ENCODE measurements at regions not wholly inside any gene's neighbourhood (a gene's known extent, or its start where the extent isn't known, plus 50 kb on each side); places are given as distances from the start of the nearest gene placed in this dataset.

- TF ChIP-seq CHD1 (IDR thresholded peaks at IDR 0.05; ENCODE audit: low read length) (no peak), NEUROD1 (IDR thresholded peaks at IDR 0.05; ENCODE audit: borderline replicate concordance, low read depth, low read length, partially characterized antibody) (no peak), ARHGAP35 (IDR thresholded peaks at IDR 0.05; ENCODE audit: partially characterized antibody) (no peak), ZNF347 (CRISPR knock-in tag; IDR thresholded peaks at IDR 0.05; ENCODE audit: low read depth) (no peak), ZNF224 (CRISPR knock-in tag; IDR thresholded peaks at IDR 0.05) (no peak), JUN (IDR thresholded peaks at IDR 0.05; ENCODE audit: borderline replicate concordance, low read depth, low read length) (no peak), JUN (CRISPR knock-in tag; IDR thresholded peaks at IDR 0.05; ENCODE audit: borderline replicate concordance) (no peak), ZNF395 (CRISPR knock-in tag; IDR thresholded peaks at IDR 0.05) (no peak), L3MBTL2 (IDR thresholded peaks at IDR 0.05) (no peak), ARID1B (IDR thresholded peaks at IDR 0.05) (0 out of 2 replicates have a peak, but pooled peaks have one; percentile 7)
These were observed 98.4 kb downstream of the GLUL start (continued) for GRCh38 chr1:182293119-182293589.

- Histone ChIP-seq H4K20me1 (replicated peaks; ENCODE audit: control insufficient read depth, insufficient read depth, low read length) (no peaks in the 10 kb centered on the region), H3K36me3 (ENCODE audit: control insufficient read depth, insufficient read depth, low read length) (no peaks in the 10 kb centered on the region), H3K4me1 (replicated peaks in 1 of 2; ENCODE audit: control insufficient read depth in 2 of 2, insufficient read depth in 2 of 2, low read length in 2 of 2) (peaks cover 13 to 49% of the 10 kb centered on the region in 2 experiments), H3K79me2 (ENCODE audit: control insufficient read depth, insufficient read depth, low read length) (no peaks in the 10 kb centered on the region), H3K27ac (ENCODE audit: extremely low read depth, low read depth, low read length) (peak overlapping the region; percentile 33; the same call in 1 of the 3 replicates), H3K9me1 (ENCODE audit: control insufficient read depth, insufficient read depth, low read length) (no peaks in the 10 kb centered on the region), H3K27me3 (ENCODE audit: control insufficient read depth in 2 of 2, insufficient read depth in 2 of 2, low read length in 2 of 2) (no peaks in the 10 kb centered on the region), H3K4me3 (no peak overlapping the region), H3K4me2 (ENCODE audit: insufficient read depth, low read length) (peak overlapping the region; percentile 26; the same call in 1 of the 2 replicates), H3K9ac (ENCODE audit: insufficient read depth in 1 of 2, low read depth in 2 of 2, low read length in 2 of 2) (no peak overlapping the region), H3K9me3 (replicated peaks; ENCODE audit: control insufficient read depth, insufficient read depth, low read depth, low read length) (no peaks in the 10 kb centered on the region), H2AFZ (ENCODE audit: low read depth, low read length) (peak overlapping the region; percentile 69)
- no TSS peak for BruUV-seq (replicated peaks)
- ATAC-seq (peak; percentile 77), FAIRE-seq (peak; percentile 11), DNase-seq (ENCODE audit: extremely low read depth in 1 of 4, low spot score in 3 of 4) (peak in 1 of 4 experiments; percentile 73)
- intact Hi-C loops (cut with micrococcal nuclease) (no loop called here), in situ Hi-C loops (cut with MboI) (no loop called here)
- ChIA-PET CTCF (ENCODE audit: low intra/inter-chr PET ratio) (no interaction called here), POLR2A (interaction anchor here (0.6 to 6.2 kb wide), 11 partner anchors 7 to 332 kb away, joined by 3 to 48 read pairs (median 4); no protein-coding TSS in a partner anchor)
- WGBS (ENCODE audit: insufficient coverage, low coverage, missing lambda C conversion rate): 37% methylated on average over 8 of the region's 8 CpGs
- TF ChIP-seq HDGF (IDR thresholded peaks at IDR 0.05): no peak
- TF ChIP-seq ZNF785 (CRISPR knock-in tag; IDR thresholded peaks at IDR 0.05): no peak
- TF ChIP-seq SIN3A (IDR thresholded peaks at IDR 0.05; ENCODE audit: borderline replicate concordance in 2 of 2, control insufficient read depth in 1 of 2, low read depth in 2 of 2, low read length in 2 of 2): no peak
- TF ChIP-seq PHF8 (IDR thresholded peaks at IDR 0.05; ENCODE audit: borderline replicate concordance, low read length): no peak
- no peak for TF ChIP-seq ZNF511 (CRISPR knock-in tag; IDR thresholded peaks at IDR 0.05)
- no peak for TF ChIP-seq ZNF212 (CRISPR knock-in tag; IDR thresholded peaks at IDR 0.05)
- no peak for TF ChIP-seq HNRNPK (IDR thresholded peaks at IDR 0.05; ENCODE audit: low read depth, low read length, poor library complexity, severe bottlenecking)
- peak in 1 of 3 experiments; percentile 41 for TF ChIP-seq YY1 (IDR thresholded peaks at IDR 0.05; ENCODE audit: borderline replicate concordance in 1 of 3, control insufficient read depth in 1 of 3, extremely low read depth in 1 of 3, insufficient read depth in 3 of 3, insufficient read length in 1 of 3, insufficient replicate concordance in 2 of 3, low read depth in 1 of 3, low read length in 2 of 3)
- TF ChIP-seq TEAD1 (CRISPR knock-in tag; IDR thresholded peaks at IDR 0.05): no peak
These were observed 99.3 kb downstream of the GLUL start for GRCh38 chr1:182292193-182292741.

Measured in K562 (cell line).